ENCODE measurements at regions not wholly inside any gene's neighbourhood (a gene's known extent, or its start where the extent isn't known, plus 50 kb on each side); places are given as distances from the start of the nearest gene placed in this dataset.
"Not testable (repeated sequence)": the region's sequence is repeated elsewhere in the genome, so short reads cannot be mapped to it uniquely, and the experiment has no call there.

- in situ Hi-C loops (cut with HindIII; ENCODE audit: low sequenced_read_pairs), result no loop called here
Observed at GRCh38 chr1:118578276-118578675, 393.2 kb upstream of the SPAG17 start.

- in situ Hi-C loops (cut with HindIII; ENCODE audit: low sequenced_read_pairs), result no loop called here
Observed at GRCh38 chr1:118575060-118575459, 390.0 kb upstream of the SPAG17 start.

- in situ Hi-C loops (cut with HindIII; ENCODE audit: low sequenced_read_pairs), result no loop called here
Observed at GRCh38 chr1:118564961-118565703, 380.1 kb upstream of the SPAG17 start.

GRCh38 chr1:118563981-118564951, 379.2 kb upstream of the SPAG17 start:
- in situ Hi-C loops (cut with HindIII; ENCODE audit: low sequenced_read_pairs), result no loop called here

- in situ Hi-C loops (cut with HindIII; ENCODE audit: low sequenced_read_pairs), result loop anchor here (5.0 kb wide), 1 partner anchor 57 kb away; no protein-coding TSS in a partner anchor
Observed at GRCh38 chr1:118558933-118559332, 373.9 kb upstream of the SPAG17 start.

- in situ Hi-C loops (cut with HindIII; ENCODE audit: low sequenced_read_pairs), result loop anchor here (5.0 kb wide), 1 partner anchor 55 kb away; no protein-coding TSS in a partner anchor
Observed at GRCh38 chr1:118556936-118557335, 371.9 kb upstream of the SPAG17 start.

- in situ Hi-C loops (cut with HindIII; ENCODE audit: low sequenced_read_pairs), result loop anchor here (5.0 kb wide), 1 partner anchor 53 kb away; no protein-coding TSS in a partner anchor
Observed at GRCh38 chr1:118555638-118556037, 370.6 kb upstream of the SPAG17 start.

- in situ Hi-C loops (cut with HindIII; ENCODE audit: low sequenced_read_pairs), result no loop called here
Observed at GRCh38 chr1:118535901-118536300, 350.9 kb upstream of the SPAG17 start.

- in situ Hi-C loops (cut with HindIII; ENCODE audit: low sequenced_read_pairs), result not testable (repeated sequence)
Observed at GRCh38 chr1:118511922-118512321, 326.9 kb upstream of the SPAG17 start.

GRCh38 chr1:118504867-118505266, 319.8 kb upstream of the SPAG17 start:
- in situ Hi-C loops (cut with HindIII; ENCODE audit: low sequenced_read_pairs), result loop anchor here (5.0 kb wide), 1 partner anchor 52 kb away; no protein-coding TSS in a partner anchor

GRCh38 chr1:118504221-118504644, 319.2 kb upstream of the SPAG17 start:
- in situ Hi-C loops (cut with HindIII; ENCODE audit: low sequenced_read_pairs), result loop anchor here (5.0 kb wide), 1 partner anchor 53 kb away; no protein-coding TSS in a partner anchor

- in situ Hi-C loops (cut with HindIII; ENCODE audit: low sequenced_read_pairs), result loop anchor here (5.0 kb wide), 1 partner anchor 54 kb away; no protein-coding TSS in a partner anchor
Observed at GRCh38 chr1:118503752-118504151, 318.7 kb upstream of the SPAG17 start.

- in situ Hi-C loops (cut with HindIII; ENCODE audit: low sequenced_read_pairs), result no loop called here
Observed at GRCh38 chr1:118494998-118495397, 310.0 kb upstream of the SPAG17 start.

GRCh38 chr1:118488787-118489186, 303.8 kb upstream of the SPAG17 start:
- in situ Hi-C loops (cut with HindIII; ENCODE audit: low sequenced_read_pairs), result no loop called here

- in situ Hi-C loops (cut with HindIII; ENCODE audit: low sequenced_read_pairs), result no loop called here
Observed at GRCh38 chr1:118487932-118488331, 302.9 kb upstream of the SPAG17 start.

- in situ Hi-C loops (cut with HindIII; ENCODE audit: low sequenced_read_pairs), result no loop called here
Observed at GRCh38 chr1:118487091-118487490, 302.1 kb upstream of the SPAG17 start.

- in situ Hi-C loops (cut with HindIII; ENCODE audit: low sequenced_read_pairs), result no loop called here
Observed at GRCh38 chr1:118486199-118486598, 301.2 kb upstream of the SPAG17 start.

- in situ Hi-C loops (cut with HindIII; ENCODE audit: low sequenced_read_pairs), result no loop called here
Observed at GRCh38 chr1:118485757-118486156, 300.7 kb upstream of the SPAG17 start.

- in situ Hi-C loops (cut with HindIII; ENCODE audit: low sequenced_read_pairs), result no loop called here
Observed at GRCh38 chr1:118484893-118485292, 299.9 kb upstream of the SPAG17 start.

- in situ Hi-C loops (cut with HindIII; ENCODE audit: low sequenced_read_pairs), result no loop called here
Observed at GRCh38 chr1:118483245-118484006, 298.4 kb upstream of the SPAG17 start.

- in situ Hi-C loops (cut with HindIII; ENCODE audit: low sequenced_read_pairs), result no loop called here
Observed at GRCh38 chr1:118481126-118481525, 296.1 kb upstream of the SPAG17 start.
